ENCODE measurements at regions not wholly inside any gene's neighbourhood (a gene's known extent, or its start where the extent isn't known, plus 50 kb on each side); places are given as distances from the start of the nearest gene placed in this dataset.

DNA sequence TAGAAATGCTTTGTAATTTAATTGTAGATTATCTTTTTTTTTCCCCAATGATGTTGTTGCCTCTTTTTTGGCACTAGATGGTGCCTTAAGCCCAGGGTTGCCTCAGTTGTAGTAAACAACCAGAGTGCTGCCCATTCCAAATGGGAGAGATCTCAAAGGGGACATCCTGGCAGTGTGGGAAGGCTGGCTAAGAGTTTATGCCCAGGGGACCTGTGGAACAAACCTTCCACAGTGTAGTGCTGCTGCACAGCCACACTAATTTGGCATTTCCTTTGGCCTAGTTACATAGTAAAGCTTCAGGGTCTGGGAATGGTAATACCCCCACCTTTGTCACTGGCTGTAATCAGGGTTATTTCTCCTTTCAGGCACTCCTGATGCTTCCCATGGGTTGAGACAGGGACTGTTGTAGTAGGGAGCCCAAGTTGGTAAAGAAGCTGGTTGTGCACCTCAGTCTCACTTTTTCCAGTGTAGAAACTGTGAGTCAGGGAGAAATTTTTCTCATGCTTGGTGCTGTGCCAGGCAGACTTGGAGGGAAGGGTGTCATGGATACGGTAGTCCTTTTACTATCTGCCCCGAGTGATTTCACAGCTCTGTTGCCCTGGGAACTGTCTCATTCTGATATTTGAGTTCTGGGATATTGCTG, 177.8 kb upstream of the ECI2 start:
- no peak for DNase-seq

DNA sequence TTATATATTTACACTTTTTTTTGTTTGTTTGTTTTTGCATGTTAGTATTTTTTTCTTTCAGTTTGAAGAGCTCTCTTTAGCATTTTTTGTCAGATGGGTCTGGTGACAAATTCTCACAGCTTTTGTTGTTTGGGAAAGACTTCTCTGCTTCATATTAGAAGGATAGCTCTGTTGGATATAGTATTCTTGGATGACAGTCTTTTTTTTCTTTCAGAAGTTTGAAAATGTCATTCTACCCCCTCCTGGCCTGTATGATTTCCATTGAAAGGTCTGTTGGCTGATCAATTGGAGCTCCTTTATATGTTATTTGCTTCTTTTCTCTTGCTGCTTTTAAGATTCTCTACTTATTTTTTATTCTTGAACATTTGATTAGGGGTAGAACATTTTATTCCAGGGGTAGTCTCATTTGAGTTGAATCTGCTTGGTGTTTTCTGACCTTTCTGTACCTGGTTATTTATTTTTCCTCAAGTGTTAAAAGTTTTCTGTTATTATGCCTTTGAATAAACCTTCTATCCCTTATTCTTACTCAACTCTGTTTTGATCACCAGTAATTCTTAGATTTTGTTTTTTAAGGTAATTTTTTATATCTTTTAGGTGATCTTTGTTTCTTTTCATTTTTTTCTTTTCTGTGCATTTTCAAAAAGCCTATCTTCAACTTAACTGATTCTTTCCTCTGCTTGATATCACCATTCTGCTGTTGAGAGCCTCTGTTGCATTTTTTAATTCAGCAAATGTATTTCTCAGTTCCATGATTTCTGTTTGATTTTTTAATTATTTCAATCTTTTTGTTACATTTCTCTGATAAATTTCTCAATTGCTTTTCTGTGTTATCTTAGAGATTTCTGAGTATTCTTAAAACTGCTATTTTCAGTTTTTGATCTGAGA, 176.8 kb upstream of the ECI2 start:
- no peak for DNase-seq

DNA sequence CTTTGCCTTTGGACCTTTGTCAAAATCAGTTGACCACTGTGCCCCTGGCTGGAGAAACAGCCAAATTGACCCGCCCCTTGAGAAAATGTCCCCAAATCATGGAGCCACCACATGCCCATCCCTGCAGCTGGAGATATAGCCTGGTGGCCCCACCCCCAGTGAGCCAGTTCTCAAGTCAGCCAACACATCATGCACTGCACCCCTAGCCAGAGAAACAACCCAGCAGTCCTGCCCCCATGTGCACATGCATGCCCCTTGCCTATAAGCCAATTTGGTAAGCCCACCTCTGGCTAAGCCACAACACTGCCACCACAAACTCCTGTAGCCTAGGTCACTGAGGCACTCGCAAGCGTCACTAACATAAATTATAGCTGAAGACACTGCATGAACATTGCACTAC, 174.2 kb upstream of the ECI2 start:
- DNase-seq = no peak

DNA sequence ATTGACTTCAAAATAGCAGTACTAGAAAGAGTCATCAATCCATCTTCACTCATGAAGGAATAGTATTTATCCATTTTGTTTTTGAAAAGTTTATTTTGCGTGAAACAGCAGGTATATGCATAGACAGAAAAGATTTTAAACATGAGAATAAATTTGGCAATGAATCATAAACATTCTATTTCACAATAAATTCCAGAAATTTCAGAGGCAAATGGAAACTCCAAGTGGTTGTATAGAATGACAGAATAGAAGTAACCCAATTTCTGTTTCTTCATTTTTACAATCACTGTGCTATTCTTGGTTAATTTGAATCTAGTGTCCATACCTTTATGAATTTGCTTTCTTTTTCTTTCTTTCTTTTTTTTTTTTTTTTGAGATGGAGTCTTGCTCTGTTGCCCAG, 173.0 kb upstream of the ECI2 start:
- no peak for DNase-seq

DNA sequence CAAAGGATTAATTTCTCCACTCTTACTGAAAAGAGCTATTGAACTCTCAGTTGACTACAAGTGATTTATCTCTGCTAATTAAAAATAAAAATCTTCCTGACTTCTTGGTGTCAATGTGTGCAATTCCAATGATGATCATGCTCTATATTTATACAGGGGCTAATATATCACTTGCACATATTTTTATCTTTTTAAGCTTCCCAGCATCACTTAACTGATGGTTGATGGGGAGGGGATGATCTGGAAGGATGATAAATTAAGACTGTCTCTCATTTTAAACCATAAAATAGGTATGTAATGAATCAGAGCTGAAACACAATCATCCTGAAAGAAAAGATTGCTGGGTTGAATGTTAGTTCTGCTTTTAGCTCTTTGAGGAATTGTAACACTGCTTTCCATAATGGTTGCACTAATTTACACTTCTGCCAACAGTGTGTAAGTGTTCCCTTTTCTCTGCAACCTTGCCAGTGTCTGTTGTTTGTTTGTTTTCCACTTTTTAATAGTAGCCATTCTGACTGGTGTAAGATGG, 169.6 kb upstream of the ECI2 start:
- no peak for DNase-seq

DNA sequence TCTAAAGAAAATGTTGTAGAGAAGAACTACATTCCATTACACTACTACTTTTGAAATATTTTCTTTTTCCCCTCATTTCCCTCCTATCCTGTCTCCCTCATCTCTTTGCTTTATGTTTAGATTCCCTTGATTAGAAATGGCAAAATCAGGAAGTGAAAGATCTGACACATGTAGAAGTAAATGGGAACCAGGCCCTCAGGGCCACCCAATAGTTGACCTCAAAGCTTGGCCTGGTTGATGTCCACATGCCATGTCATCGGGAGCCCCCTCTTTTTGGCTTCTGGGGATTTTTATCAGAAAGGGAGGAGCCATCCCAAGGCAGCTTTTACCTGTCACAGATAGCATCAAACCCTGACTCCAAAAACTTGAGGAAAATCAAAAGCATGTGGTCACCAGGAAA, 168.3 kb upstream of the ECI2 start:
- DNase-seq = no peak

DNA sequence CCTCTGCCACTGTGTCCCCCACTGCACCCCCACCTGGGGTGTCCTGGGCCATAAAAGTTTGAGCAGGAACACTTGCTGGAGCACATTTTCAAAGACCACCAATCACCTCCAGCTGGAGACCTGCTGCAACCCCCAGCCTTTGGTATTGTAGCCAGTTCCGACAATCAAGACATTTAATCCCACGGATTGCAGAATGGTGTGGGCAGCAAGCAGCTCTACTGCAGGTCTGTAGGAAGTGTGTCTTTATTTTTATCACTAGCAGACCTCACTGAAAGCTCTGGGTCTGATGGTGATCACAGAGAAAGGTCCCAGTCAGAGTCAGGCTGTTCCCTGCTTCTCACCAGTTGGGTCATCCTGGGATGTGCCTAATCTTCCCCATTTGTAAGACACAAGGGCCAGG, 167.1 kb upstream of the ECI2 start:
- no peak for DNase-seq

DNA sequence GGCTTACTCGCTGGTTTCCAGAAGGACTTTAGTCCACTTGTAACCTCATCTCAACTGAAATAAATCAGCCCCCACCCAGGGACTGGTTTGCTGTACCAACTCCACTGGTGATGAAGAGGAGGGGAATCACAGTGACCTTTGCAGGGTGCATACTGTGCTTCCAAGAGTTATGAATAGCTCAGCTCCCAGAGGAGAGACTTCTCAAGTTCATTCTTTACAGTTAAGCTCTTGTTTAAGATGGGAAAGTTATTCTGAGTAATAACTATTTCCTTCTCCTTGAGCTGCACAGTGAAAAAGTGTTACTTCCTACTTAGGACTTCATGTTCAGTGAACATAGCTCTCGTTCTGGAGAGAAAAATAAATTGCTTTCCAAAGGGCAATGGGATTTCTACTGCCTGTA, 166.5 kb upstream of the ECI2 start:
- DNase-seq = no peak

DNA sequence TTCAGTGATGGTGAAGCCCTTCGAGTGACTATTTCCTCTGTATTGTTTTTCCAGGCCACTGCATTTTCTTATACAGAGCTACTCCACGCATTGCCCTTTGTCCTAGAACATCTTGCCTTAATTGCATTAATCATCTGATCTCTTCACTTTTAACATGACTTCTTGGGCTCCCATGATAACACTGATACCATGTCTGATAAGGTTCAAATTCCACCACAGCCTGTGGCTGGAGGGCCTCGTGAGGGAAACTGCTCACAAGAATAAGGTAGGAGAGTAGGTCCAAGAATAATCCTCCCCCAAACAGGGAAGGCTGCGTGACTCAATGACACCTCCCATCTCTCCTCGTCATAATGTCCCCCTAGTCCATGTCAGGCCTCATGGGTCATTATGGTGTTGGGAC, 165.5 kb upstream of the ECI2 start:
- no peak for DNase-seq

DNA sequence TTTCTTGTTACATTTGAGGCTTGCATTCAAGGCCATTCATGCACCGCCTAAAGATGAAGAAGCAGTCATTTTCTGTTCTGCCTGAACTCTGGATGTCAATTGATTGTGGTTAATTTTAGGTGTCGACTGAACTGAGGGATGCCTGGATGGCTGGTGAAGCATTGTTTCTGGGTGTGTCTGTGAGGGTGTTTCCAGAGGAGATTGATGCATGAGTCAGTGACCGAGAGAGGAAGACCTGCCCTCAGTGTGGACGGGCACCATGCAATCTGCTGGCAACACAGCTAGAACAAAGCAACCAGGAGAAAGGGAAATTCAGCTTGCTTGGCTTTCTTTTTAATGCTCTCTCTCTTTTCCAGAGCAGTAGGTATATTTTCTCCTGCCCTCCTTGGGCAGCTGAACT, 164.1 kb upstream of the ECI2 start:
- no peak for DNase-seq

DNA sequence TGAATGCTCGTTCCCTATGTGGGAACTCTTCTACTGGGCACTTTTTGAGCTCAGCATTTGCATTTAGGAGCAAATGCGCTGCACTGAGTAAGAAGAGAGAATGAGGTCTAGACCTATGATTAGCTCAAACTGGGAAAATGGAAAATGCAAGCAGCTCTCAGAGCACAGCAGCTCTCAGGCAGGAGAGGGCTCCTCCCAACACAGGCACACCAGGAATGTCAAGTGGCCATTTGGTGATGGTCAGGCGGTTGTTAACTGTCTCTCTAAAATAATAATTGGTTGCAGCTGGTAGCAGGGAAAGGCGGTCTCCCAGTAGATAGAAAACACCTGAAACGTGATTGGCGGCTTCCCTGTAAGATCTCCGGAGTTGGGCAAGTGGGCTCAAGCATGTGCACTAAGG, 162.0 kb upstream of the ECI2 start:
- DNase-seq = no peak

DNA sequence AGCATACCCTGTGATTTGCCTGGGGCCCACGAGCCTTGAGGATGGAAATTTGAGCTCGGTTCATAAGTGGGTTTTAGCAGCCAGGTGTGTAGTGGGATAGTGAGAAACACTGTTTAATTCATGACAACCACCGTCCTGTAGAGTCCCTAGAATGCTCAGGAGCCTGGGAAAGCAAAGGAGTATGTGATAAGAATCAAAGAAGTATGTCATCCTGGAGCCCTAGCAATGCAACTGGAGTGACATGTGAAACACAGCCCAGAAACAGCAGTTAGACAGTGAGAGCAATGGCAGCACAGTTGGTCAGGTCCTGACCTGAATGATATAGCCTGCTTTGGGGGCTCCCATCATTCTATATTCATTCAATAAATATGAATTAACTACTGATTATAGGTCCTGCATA, 161.2 kb upstream of the ECI2 start:
- DNase-seq = no peak

DNA sequence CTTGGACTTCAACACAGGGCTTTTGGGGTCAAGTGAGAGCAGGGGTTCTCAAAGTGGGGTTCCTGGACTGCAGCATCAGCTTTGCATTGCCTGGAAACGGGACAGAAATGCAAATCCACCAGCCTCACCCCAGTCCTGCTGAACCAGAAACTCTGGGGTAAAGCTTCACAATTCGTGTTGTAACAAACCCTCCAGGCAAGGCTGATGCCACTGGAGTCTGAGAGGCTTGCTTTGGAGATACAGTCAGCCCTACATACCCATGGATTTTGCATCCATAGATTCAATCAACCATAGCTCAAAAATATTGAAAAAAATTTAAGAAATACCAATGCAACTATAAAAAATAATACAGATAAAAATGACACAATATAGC, 160.4 kb upstream of the ECI2 start:
- no peak for DNase-seq

DNA sequence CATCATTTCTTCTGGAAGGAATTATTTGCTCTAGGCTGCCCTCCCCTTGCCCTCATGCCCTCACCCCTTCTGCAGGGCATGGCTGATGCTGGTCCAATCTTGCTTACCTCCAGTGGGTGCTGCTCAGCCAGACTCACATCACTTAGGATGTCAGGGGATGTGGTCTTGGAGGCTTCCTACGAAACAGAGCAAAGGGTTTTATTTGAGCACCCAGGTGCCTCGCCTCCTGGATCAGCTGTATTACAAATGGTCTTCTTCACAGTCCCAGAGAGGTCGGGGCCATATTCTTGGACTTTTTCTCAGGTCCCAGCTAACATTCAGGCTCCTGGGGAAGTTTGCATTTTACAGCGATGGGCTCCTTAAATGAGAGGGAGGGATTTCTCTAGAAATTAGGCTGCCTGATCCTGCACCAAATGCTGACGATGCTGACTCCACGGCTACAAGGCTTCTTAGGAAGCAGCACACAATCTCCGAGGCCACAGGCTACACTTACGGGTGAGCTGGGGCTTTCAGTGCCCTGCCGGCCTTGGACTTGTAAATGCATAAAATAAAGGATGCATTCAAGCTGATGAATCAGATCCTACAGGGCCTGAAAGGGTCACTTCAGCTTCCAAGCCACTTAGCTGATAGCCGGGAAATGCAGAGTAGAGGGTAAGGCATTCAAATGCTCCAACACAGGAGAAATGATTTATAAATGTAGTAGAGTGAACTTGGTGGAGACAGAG, 159.8 kb upstream of the ECI2 start:
- no peak for DNase-seq

DNA sequence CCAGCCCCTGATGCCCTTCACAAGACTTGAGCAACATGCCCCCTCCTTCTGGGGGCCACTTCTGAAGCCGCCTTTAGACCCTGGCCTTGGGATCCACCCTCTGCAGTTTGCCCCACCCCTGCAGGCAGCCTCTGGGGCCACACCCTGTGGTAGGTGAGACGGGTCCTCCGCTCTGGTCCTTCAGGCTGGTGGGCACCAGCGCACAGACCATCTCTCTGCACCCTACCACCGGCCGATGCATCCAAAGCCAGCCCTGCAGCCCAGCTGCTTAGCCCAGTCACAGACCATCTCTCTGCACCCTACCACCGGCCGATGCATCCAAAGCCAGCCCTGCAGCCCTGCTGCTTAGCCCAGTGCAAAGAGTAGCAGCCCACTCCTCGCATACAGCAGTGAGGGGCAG, 159.3 kb upstream of the ECI2 start:
- no peak for DNase-seq

DNA sequence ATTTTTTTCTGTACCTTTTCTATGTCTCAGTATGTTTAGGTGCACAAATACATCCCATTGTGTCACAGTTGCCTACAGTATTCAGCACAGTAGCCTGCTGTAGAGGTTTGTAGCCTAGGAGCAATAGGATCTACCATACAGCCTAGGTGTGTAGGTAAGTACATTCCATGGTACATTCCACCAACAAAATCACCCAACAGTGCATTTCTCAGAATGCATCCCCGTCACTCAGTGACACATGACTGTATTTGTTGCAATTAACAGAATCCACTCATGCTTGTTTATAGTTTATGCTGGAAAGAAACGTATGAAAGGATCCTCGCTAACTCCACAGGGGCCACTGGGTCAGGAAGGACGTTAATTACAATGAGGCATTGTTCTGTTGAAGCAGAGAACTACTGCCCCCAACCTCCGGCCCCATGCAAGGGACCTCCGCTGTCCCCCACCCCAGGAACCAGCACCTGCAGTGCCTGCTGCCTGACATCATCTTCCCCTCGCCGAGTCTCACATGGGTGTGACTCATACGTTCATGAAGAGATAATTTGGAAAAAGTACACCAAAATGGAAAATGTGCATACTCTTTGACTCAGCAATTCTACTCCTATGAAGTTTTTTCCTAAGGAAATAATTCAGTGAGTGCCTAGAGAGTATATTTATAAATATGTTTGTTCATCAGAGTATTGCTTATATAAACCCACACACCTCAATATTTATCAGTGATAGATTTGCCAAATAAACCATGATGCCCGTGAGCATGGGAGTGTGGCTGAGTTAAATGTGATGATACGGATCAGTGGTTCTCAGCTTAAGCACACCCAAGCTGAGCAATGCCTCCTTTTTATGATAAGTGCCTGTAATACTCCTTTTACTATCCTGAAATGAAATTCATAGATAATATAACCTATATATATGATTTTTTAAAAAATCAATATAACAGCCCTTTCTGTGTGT, 156.4 kb upstream of the ECI2 start:
- DNase-seq = no peak

DNA sequence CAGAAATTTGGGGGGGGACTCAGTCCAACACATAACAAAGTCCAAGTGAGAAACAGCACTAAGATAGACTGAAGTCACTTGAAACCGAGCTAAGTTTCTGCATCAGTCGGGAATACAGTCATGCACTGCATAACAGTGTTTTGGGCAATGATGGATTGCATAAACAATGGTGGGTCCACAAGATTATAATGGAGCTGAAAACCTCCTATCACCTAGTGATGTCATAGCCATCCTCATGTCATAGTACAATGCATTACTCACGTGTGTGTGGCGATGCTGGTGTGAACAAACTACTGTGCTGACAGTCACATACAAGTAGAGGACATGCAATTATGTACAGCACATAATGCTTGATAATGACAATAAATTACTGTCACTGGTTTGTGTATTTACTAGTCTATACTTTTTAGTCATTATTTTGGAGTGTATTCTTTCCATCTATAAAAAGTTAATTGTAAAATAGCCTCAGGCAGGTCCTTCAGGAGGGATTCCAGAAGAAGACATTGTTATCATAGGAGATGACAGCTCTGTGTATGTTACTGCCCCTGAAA, 154.5 kb upstream of the ECI2 start:
- no peak for DNase-seq

DNA sequence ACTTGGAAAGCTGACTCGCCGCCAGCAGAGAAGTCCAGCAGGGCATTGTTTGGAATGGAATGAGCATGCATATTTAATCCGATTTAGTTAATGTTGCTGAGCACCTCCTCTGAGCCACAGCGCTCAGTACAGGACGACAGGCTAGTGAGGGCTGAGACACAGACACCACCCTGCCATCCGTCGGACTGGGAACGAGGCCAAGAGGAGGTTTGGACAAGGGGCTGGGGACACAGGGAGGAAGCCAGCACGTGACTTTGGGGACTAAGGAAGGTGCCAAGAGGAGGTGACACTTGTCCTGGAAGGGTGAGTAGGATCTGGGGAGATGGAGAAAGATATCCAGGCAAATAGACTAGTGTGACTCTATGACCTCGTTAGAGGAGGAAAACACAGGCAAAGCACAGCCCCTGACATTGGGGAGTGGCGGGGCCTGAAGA, 152.5 kb upstream of the ECI2 start:
- DNase-seq = no peak

DNA sequence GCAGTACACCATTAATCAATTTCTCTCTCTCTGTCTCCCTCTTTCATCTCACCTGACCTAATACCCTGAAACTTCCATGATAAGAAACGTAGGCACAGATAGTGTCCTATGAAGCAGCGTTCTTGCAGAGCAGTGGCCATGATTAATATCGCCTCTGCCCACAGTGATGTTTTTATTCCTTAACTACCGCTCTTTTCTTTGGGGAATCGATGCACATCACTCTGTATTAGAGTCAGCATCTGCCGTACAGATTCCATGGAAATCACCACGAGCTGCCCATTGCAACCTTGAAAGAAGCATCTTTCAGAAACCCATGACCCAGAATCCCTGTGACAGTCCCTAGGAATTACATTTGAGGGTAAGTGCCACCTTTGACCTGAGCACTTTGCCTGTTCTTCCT, 152.0 kb upstream of the ECI2 start:
- no peak for DNase-seq

DNA sequence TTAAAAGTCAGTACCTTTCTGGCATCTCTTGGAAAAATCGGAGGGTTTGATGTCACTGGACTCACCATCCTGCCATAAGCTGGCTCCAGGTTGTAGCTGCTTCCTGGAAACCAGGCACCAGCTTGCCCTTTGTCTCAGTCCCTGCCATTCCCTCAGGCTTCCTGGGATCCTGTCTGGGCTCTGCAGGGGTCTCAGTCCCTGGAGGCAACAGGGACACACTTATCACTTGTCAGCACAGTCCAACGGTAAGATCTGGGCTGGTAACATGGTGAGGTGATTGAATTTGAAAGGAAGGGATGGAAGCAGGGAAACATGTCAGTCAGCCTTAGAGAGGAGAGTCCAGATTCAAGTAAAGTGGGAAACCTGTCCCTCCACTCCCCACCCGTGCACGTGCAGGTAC, 147.6 kb upstream of the ECI2 start:
- DNase-seq = no peak

DNA sequence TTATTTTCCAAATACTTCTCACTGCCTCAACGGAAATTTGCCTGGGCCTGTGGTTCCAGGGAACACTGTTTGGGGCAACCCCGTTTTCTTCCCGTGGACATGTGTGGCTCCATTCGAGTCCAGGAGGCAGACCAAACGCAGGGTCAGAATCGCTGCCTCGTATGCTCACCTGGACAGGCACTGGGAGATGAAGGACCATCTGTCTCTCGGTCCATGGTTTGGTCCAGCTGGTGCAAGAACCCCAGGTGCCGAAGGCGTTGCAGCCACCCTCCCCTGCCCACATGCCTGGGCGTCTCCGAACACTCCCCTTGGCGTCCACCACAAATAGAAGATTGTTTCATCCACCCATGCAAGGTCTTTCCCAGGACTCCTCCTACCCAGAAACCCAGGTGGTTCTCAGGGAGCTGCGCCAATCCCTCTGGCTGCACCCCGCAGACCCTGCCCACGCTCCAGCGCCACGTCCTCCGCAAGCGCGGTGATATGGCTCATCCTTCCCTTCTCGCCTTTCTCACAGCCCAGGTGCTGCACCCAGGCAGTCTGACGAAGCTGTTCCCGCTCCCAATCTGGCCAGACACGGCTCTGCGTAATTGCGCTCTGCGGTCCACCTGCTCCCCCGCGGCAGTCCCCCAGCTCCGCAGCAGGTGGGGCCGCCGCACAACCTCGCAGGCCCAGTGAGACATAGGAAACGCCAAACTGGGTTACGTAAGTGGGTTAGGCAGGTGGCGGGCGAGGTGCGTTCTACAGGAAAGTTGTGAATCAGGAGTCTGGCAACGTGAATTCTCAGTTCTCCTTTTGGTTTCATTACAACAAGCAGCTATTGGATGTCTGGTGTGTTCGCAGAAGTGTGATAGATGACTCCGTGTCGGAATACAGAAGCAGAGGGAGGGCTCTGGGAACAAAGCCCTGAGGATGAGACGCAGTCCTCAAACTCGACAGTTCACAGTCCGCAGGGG, 146.2 kb upstream of the ECI2 start:
- DNase-seq = peak; percentile 5
